ENCODE measurements at regions not wholly inside any gene's neighbourhood (a gene's known extent, or its start where the extent isn't known, plus 50 kb on each side); places are given as distances from the start of the nearest gene placed in this dataset.
A peak's percentile ranks its signal among the peaks of the same experiment; 100 is the strongest.

DNA sequence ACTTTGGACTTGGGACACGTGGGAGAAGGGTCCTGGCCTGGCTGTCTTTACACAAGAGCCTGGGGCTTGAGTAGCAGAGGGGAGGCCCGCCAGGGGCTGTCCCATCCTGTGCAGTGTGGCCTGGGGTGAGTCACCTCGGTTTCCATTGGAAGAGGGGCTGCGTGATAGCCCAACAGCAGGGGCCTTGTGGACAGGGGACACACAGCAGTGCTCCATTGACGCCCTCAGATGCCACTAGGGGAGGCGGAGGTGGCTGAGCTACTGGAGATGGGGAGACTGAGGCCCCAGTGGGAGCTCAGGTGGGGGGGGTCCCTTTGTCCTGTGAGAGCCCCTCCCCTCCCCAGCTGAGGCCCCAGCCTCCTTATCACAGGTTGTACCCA, 50.0 kb upstream of the RNU6ATAC start:
- TF ChIP-seq, protein P1, sequence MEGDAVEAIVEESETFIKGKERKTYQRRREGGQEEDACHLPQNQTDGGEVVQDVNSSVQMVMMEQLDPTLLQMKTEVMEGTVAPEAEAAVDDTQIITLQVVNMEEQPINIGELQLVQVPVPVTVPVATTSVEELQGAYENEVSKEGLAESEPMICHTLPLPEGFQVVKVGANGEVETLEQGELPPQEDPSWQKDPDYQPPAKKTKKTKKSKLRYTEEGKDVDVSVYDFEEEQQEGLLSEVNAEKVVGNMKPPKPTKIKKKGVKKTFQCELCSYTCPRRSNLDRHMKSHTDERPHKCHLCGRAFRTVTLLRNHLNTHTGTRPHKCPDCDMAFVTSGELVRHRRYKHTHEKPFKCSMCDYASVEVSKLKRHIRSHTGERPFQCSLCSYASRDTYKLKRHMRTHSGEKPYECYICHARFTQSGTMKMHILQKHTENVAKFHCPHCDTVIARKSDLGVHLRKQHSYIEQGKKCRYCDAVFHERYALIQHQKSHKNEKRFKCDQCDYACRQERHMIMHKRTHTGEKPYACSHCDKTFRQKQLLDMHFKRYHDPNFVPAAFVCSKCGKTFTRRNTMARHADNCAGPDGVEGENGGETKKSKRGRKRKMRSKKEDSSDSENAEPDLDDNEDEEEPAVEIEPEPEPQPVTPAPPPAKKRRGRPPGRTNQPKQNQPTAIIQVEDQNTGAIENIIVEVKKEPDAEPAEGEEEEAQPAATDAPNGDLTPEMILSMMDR (IDR thresholded peaks at IDR 0.05; ENCODE audit: insufficient read depth, low read length): no peak
- TF ChIP-seq GABPA (IDR thresholded peaks at IDR 0.05; ENCODE audit: low read depth) (no peak), SPI1 (IDR thresholded peaks at IDR 0.05; ENCODE audit: borderline replicate concordance, low read depth) (no peak), POLR2AphosphoS5 (IDR thresholded peaks at IDR 0.05; ENCODE audit: low read depth) (no peak)
- TF ChIP-seq, protein P2, sequence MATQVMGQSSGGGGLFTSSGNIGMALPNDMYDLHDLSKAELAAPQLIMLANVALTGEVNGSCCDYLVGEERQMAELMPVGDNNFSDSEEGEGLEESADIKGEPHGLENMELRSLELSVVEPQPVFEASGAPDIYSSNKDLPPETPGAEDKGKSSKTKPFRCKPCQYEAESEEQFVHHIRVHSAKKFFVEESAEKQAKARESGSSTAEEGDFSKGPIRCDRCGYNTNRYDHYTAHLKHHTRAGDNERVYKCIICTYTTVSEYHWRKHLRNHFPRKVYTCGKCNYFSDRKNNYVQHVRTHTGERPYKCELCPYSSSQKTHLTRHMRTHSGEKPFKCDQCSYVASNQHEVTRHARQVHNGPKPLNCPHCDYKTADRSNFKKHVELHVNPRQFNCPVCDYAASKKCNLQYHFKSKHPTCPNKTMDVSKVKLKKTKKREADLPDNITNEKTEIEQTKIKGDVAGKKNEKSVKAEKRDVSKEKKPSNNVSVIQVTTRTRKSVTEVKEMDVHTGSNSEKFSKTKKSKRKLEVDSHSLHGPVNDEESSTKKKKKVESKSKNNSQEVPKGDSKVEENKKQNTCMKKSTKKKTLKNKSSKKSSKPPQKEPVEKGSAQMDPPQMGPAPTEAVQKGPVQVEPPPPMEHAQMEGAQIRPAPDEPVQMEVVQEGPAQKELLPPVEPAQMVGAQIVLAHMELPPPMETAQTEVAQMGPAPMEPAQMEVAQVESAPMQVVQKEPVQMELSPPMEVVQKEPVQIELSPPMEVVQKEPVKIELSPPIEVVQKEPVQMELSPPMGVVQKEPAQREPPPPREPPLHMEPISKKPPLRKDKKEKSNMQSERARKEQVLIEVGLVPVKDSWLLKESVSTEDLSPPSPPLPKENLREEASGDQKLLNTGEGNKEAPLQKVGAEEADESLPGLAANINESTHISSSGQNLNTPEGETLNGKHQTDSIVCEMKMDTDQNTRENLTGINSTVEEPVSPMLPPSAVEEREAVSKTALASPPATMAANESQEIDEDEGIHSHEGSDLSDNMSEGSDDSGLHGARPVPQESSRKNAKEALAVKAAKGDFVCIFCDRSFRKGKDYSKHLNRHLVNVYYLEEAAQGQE (IDR thresholded peaks at IDR 0.05; ENCODE audit: insufficient replicate concordance, low read depth): no peak
- DNase-seq (ENCODE audit: low read depth in 1 of 2, low spot score in 1 of 2): no peak
- Histone ChIP-seq H3K4me3 (replicated peaks; ENCODE audit: insufficient read depth, low read length) (no peak overlapping the region), H3K27me3 (ENCODE audit: insufficient read depth, poor library complexity, severe bottlenecking) (no peaks in the 10 kb centered on the region), H3K27ac (replicated peaks) (no peak overlapping the region)

DNA sequence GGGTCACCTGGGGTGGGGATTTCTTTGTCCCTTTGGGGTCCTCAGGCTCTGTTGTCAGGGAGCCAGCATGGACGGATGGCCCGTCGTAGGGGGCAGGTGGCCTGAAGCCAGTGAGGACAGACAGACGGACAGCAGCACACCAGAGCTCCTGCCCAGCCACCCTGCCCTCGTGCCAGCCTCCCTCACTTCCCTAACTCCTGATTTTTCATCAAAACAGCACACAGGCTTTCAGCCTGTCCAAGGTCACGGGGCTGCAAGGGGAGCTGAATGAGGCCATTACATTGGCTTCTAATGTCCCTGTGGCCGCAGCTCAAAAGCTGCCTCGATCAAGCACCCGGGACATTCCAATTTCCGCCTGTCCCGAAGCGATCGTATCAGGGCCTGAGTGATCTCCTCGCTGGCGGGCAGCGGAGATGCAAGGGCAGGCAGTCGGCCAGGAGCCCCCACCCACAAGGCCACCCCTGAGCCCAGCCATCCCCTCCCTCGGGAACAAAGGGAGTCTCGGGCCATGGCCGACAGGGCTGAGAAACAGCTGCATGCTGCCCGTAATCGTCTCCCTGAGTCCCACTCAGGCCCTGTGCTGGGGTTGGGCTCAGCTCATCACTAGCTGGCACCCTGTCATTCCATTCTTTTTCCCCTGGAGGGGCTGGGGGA, 50.5 kb upstream of the RNU6ATAC start:
- H3K4me3 ChIP-seq (replicated peaks; ENCODE audit: insufficient read depth, low read length): no peak overlapping the region
- DNase-seq (ENCODE audit: low read depth in 1 of 2, low spot score in 1 of 2): no peak
- TF ChIP-seq GABPA (IDR thresholded peaks at IDR 0.05; ENCODE audit: low read depth): no peak
- no peak for TF ChIP-seq SPI1 (IDR thresholded peaks at IDR 0.05; ENCODE audit: borderline replicate concordance, low read depth)
- TF ChIP-seq, protein P2 (IDR thresholded peaks at IDR 0.05; ENCODE audit: insufficient replicate concordance, low read depth): no peak
- TF ChIP-seq POLR2AphosphoS5 (IDR thresholded peaks at IDR 0.05; ENCODE audit: low read depth): no peak
- no peaks in the 10 kb centered on the region for H3K27me3 ChIP-seq (ENCODE audit: insufficient read depth, poor library complexity, severe bottlenecking)
- H3K27ac ChIP-seq (replicated peaks): peak overlapping the region; percentile 12

DNA sequence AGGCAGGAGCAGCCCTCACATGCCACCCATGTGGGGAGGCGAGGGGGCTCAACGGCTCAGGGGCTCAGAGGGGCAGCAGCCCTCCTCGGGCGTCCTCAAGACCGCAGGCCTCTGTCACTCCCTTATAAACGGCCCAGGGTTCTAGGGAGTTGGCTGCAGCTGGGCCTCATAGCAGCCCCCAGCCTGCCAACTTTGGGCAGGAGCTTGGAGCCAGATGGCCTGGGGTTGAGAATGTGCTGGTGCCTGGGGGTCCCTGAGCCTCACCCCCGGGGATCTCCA, 51.0 kb upstream of the RNU6ATAC start:
- no peak for DNase-seq (ENCODE audit: low read depth in 1 of 2, low spot score in 1 of 2)
- H3K4me3 ChIP-seq (replicated peaks; ENCODE audit: insufficient read depth, low read length): no peak overlapping the region
- no peak for TF ChIP-seq SPI1 (IDR thresholded peaks at IDR 0.05; ENCODE audit: borderline replicate concordance, low read depth)
- TF ChIP-seq, protein P2 (IDR thresholded peaks at IDR 0.05; ENCODE audit: insufficient replicate concordance, low read depth): no peak
- TF ChIP-seq, protein P1 (IDR thresholded peaks at IDR 0.05; ENCODE audit: insufficient read depth, low read length): no peak
- TF ChIP-seq GABPA (IDR thresholded peaks at IDR 0.05; ENCODE audit: low read depth): no peak
- no peak for TF ChIP-seq POLR2AphosphoS5 (IDR thresholded peaks at IDR 0.05; ENCODE audit: low read depth)
- peak overlapping the region; percentile 12 for H3K27ac ChIP-seq (replicated peaks)
- no peaks in the 10 kb centered on the region for H3K27me3 ChIP-seq (ENCODE audit: insufficient read depth, poor library complexity, severe bottlenecking)

All from HL-60 (cell line).